Cardiac muscle cell (in vitro differentiated cells and primary cell): ENCODE measurements at regions not wholly inside any gene's neighbourhood (a gene's known extent, or its start where the extent isn't known, plus 50 kb on each side); places are given as distances from the start of the nearest gene placed in this dataset.
"Not testable (repeated sequence)": the region's sequence is repeated elsewhere in the genome, so short reads cannot be mapped to it uniquely, and the experiment has no call there.

Experiments
- DNase-seq, 2 donors: peaks; one replicate each; pipeline versions ENCODE4 v3.0.0 to v3.0.0-alpha.2; 2010 to 2017; ENCODE audit warnings: low read depth in 1 of 2, low spot score in 1 of 2
- H3K27ac ChIP-seq: fragments of 200-600 bp; sonication (generic); 2 replicates; pipeline ENCODE4 v1.5.1; 2016
- H3K27me3 ChIP-seq: fragments of 200-600 bp; sonication (generic); 2 replicates; pipeline ENCODE4 v1.6.0; 2016; ENCODE audit warnings: control low read depth
- H3K36me3 ChIP-seq: fragments of 200-600 bp; sonication (generic); 2 replicates; pipeline ENCODE4 v1.5.1; 2016; ENCODE audit warnings: control low read depth
- H3K4me1 ChIP-seq: fragments of 200-600 bp; sonication (generic); 2 replicates; pipeline ENCODE4 v1.8.1; 2017; ENCODE audit warnings: low read depth, mild to moderate bottlenecking, mixed run types
- H3K4me3 ChIP-seq: fragments of 200-600 bp; sonication (generic); 2 replicates; pipeline ENCODE4 v1.5.1; 2016; ENCODE audit warnings: mild to moderate bottlenecking
- H3K9me3 ChIP-seq: fragments of 200-600 bp; sonication (generic); 2 replicates; pipeline ENCODE4 v1.5.1; 2017; ENCODE audit warnings: low read depth, mild to moderate bottlenecking, control low read depth
- CTCF ChIP-seq: IDR thresholded peaks from 2 replicates; pipeline ENCODE4 v1.5.1; 2012; ENCODE audit warnings: low read depth, mild to moderate bottlenecking, low read length

DNA sequence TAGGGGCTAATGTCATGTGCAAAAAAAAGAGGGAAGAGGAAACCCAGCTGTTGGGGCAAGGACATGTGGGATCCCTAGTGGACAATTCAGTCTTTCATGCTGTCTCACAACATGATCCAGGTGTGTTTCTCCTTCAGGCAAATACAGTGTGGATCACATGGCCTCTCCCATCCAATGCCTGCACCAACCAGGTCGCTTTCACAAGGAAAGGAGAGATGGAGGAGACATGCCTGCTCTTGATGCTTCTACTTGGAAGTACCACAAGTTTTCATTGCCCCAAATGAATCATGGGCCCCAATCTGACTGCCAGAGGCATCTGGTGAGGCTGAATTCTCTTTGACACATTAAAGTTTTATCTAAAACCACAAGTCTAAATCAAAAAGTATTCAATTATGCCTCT is 82.1 kb downstream of the DLEU7 start:
- no peaks in the 10 kb centered on the region for H3K4me1 ChIP-seq
- DNase-seq = no peak
- TF ChIP-seq CTCF = no peak
- no peaks in the 10 kb centered on the region for H3K36me3 ChIP-seq
- no peaks in the 10 kb centered on the region for H3K27me3 ChIP-seq
- no peak overlapping the region for H3K27ac ChIP-seq
- no peak overlapping the region for H3K4me3 ChIP-seq
- H3K9me3 ChIP-seq = no peaks in the 10 kb centered on the region

DNA sequence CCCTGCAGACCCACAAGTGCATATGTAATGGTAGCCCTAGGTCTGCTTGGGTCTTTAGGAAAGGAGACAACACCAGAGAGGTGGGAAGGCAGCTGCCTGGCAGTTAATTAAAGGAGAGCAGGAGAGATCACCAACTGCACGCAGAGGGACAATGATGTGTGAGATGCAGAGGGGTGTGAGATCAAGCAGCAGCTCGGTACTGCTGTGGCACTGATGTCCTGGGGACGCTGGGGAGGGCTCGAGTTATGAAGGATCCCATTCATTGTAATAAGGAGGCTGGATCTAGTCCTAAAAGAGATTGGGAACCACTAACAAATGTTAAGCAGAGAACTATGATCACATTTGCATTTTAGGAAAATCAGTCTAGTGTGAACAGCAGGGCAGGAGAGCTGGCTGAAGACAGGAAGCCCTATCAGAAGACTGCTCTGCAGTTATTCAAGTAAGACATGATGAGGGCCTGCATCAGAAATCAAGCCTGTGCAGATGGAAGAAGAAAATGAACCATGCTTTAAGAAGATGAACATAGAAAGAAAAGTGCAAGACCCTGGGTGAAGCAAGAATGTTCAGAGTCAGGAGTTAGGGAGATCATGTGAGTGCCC is 80.4 kb downstream of the DLEU7 start:
- no peak for DNase-seq
- no peaks in the 10 kb centered on the region for H3K27me3 ChIP-seq
- no peaks in the 10 kb centered on the region for H3K9me3 ChIP-seq
- no peaks in the 10 kb centered on the region for H3K4me1 ChIP-seq
- no peak for TF ChIP-seq CTCF
- H3K27ac ChIP-seq = no peak overlapping the region
- H3K4me3 ChIP-seq = no peak overlapping the region
- no peaks in the 10 kb centered on the region for H3K36me3 ChIP-seq

DNA sequence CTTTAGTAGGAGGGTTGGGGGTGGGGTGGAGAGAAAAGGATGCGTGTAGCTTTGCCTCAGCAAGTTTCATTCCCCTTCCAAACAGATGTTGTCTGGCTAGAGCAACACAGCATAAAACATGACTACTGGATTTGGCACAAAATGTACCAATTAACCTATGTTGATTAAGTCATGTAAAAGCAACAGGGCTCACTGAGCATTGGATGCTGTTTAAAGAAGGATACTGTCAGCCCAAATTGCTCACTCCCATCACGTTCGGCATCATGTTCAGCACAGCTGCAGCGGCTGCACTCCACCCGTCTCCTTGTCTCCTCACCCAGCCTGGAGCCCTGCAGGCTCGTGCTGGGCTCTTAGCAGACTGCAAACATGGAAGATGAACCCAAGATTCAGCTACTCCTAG is 77.5 kb downstream of the DLEU7 start:
- no peak for TF ChIP-seq CTCF
- Histone ChIP-seq H3K4me1 (no peaks in the 10 kb centered on the region), H3K4me3 (no peak overlapping the region), H3K27ac (no peak overlapping the region), H3K36me3 (no peaks in the 10 kb centered on the region), H3K27me3 (no peaks in the 10 kb centered on the region), H3K9me3 (no peaks in the 10 kb centered on the region)
- DNase-seq = no peak

DNA sequence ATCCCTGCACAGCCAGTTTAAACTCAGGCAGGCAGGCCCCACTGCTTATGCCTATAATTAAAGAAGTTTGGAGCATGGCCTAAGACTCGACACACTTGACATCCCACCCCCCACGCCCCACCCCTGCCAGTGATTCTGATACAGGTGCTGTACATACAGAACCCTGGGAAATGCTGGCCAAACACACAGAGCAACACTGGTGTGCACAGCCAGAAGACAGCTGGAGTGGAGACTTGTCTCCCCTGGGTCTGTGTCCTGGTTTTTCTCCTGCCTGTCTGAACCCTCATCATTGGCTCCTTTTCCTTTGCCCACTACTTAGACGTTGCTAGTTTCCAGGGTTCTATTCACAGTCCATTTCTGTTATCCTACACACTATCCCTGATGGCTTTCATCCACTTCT is 76.8 kb downstream of the DLEU7 start:
- Histone ChIP-seq H3K9me3 (no peaks in the 10 kb centered on the region), H3K4me3 (no peak overlapping the region), H3K4me1 (no peaks in the 10 kb centered on the region), H3K36me3 (no peaks in the 10 kb centered on the region), H3K27ac (no peak overlapping the region), H3K27me3 (no peaks in the 10 kb centered on the region)
- DNase-seq = no peak
- TF ChIP-seq CTCF = no peak

DNA sequence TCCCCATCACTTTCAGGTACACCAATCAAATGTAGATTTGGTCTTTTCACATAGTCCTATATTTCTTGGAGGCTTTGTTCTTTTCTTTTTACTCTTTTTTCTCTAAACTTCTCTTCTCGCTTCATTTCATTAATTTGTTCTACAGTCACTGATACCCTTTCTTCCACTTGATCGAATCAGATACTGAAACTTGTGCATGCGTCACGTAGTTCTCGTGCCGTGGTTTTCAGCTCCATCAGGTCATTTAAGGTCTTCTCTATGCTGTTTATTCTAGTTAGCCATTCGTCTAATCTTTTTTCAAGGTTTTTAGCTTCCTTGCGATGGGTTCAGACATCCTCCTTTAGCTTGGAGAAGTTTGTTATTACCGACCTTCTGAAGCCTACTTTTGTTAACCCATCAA is 70.6 kb downstream of the DLEU7 start:
- H3K4me3 ChIP-seq, H3K4me1 ChIP-seq, H3K27ac ChIP-seq, H3K9me3 ChIP-seq, H3K36me3 ChIP-seq, DNase-seq, H3K27me3 ChIP-seq: not testable (repeated sequence)
